ENCODE measurements at regions not wholly inside any gene's neighbourhood (a gene's known extent, or its start where the extent isn't known, plus 50 kb on each side); places are given as distances from the start of the nearest gene placed in this dataset.

DNA sequence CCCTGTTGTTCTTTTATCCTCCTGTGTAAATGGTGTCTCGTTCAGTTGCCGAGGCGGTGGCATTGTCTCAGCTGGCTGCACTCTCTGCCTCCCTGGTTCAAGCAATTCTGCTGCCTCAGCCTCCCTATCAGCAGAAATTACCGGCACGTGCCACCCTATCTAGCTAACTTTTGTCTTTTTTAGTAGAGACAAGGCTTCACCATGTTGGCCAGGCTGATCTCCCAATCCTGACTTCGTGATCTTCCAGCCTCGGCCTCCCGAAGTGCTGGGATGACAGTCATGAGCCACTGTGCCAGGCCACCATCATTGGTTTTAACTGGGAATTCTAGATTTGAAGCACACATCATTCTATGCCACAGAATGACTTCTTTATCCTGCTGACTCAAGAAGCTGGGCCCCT lies 175.3 kb upstream of the ALG10B start:
- DNase-seq, result no peak

DNA sequence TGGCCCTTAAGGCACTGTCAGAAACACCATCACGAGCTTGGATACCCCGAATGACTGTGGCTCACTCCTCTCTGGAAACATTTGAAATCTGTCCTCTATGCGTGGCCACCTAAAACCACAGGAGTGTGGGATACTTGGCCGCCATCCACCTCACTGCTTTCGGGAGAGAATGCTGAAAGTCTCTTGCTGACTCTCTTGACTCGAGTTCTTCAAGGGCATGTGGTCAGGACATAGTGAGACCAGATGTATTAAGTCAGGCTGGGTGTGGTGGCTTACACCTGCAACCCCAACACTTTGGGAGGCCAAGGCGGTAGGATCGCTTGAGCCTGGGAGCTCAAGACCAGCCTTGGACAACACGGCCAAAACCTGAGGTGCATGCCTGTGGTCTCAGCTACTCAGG lies 174.7 kb upstream of the ALG10B start:
- DNase-seq, result no peak

DNA sequence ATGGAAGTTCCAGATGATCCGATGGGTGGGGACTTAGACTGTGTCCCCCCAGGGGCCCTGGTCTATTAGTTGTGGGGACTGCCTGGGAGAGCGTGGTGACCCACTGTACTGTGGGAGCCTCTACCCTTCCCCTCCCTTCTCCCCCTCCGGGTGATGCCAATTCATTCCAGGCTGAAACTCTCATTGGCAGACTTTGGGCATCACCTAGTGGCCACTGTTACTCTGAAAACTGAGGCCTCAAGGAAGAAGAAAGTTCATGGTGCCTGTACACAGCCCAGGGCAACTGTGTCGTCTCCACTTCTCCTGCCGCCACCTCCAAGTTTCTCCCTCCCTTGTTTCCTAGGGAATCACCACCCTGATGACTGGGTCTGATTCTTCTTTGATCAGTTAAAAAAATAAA lies 173.6 kb upstream of the ALG10B start:
- no peak for DNase-seq

DNA sequence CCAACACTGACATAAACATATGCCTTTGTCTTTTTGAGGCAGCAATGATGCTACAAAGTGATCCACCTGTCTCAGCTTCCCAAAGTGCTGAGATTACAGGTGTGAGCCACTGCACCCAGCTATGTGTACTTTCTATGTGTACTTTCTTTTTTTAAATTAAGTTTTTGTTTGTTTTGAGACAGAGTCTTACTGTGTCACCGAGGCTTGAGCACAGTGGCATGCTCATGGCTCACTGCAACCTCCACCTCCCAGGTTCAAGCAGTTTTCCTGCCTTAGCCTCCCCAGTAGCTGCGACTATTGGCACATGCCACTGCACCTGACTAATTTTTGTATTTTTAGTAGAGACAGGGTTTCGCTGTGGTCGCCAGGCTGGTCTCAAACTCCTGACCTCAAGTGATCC lies 172.5 kb upstream of the ALG10B start:
- no peak for DNase-seq

DNA sequence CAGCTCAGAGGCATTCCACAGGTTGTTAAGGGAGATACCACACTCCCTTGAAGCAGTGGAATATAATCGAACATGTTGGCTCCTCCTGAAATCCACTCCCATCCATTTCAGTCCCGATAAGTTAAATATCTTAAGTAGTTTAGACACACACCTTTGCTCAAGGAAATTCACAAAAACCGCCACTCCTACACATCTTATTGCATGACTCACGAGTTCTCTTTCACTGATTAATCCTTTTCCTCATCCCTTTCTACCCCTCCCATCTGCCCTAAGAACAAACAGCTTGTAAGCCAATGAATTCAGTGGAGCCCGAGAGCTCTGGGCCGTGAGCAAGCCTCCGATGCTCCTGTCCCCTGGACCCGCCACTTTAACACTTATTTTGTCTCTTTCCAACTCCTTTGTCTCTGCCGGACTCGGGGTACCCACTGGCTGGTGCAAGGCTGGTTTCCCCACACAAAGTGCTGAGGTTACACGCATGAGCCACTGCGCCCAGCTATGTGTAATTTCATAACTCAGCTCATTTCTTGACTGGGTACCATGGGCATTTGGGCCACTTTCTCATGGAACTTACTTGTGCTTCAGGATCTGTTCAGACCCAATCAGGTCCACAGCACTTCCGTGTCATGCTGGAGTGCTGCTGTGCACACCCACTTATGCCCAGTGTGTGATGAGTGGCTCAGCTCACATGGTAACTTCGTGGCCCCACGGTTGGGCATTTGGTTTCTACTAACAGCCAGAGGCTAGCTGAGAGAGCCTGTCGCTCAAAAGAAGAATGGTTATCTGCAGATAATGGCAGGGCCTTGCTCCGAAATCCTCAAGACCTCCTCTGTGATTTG lies 171.8 kb upstream of the ALG10B start:
- no peak for DNase-seq

DNA sequence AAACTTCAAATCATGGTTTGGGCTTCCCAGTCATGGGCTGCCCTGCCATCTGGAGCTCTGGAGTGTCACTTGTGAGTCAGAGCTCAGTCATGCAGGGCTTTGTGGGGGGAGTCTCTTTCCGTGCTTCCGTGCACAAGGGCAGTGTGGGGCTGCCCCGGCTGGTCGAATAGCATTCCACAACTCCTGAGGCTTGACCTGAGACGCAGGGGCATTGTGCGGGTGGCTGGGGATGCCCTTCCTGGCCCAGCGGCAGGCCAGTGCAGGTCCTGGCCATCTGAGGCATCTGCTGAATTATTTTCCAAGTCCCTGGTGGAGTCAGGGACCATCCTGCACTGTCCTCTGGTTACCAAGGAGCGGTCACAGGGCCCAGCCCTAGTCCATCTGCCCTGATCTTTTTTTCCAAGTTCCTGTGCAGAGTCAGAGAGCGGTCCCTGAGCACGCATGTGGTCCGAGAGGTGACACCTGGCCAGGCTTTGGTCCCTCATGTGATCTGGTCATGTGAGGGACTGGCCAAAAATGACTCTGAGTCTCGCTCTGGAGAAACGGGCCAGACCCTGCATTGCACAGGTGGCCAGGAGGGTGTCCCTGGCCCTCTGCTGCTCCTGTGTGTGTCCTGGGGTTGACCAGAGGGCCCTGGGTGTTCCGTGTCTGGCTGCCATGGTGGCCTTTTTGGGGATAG lies 167.0 kb upstream of the ALG10B start:
- no peak for DNase-seq

DNA sequence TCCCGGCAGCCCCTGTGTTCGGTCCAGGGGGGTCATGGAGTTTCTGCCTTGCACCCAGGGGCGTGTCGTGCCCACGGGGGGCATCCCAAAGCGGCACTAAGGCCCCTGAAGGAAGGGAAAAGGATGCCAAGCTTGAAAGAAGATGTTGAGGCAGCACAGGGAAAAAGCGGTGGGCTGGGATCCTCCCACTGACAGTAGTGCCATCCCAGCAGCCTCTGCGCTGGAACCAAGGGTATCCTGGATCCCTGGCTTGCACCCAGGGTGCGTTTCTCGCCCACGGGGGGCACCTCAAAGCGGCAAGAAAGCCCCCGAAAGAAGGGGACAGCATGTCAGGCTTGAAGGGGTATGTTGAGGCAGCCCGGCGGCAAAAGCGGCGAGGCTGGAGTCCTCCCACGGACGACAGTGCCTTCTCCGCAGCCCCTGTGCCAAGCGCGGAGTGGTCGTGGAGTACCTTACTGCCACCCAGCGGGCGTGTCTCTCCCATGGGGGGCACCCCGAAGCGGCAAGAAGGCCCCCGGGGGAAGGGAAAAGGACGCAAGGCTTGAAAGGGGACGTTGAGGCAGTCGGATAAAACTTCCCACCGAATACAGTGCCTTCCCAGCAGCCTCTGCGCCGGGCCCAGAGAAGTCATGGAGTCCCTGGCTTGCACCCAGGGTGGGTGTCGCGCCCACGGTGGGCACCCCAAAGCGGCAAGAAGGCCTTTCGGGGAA lies 164.4 kb upstream of the ALG10B start:
- no peak for DNase-seq

DNA sequence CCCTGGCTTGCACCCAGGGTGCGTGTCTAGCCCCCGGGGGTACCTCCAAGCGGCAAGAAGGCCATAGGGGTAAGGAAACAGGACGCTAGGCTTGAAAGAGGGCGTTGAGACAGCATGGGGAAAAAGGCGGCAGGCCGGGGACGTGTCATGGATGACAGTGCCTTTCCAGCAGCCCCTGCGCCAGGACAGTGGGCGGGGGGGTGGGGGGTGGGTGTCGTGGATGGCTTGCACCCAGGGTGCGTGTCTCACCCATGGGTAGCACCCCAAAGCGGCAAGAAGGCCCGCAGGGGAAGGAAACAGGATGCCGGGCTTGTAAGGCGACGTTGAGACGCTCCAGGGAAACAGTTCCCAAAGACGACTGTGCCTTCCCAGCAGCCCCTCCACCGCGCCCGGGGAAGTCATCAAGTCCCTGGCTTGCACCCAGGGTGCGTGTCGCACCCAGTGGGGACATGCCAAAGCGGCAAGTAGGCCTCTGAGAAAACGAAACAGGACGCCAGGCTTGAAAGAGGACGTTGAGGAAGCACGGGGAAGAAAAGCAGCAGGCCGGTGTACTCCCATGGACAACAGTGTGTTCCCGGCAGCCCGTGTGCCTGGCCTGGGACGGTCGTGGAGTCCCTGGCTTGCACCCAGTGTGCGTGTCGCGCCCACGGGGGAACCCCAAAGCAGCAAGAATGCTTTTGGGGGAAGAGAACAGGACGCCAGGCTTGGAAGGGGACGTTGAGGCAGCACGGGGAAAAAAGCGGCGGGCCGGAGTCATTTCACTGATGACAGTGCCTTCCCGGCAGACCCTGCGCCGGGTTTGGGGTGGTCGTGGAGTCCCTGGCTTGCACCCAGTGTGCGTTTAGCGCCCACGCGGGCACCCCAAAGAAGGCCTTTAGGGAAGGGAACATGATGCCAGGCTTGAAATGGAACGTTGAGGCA lies 163.5 kb upstream of the ALG10B start:
- no peak for DNase-seq

DNA sequence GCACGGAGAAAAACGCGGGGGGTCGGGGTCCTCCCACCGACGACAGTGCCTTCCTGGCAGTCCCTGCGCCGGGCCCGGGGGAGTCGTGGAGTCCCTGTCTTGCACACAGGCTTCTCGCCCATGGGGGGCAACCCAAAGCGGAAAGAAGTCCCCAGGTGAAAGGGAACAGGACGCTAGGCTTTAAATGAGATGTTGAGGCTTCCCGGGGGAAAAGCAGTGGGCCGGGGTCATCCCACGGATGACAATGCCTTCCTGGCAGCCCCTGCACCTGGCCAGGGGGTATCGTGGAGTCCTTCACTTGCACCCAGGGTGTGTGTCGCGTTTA lies 162.9 kb upstream of the ALG10B start:
- DNase-seq, result no peak

DNA sequence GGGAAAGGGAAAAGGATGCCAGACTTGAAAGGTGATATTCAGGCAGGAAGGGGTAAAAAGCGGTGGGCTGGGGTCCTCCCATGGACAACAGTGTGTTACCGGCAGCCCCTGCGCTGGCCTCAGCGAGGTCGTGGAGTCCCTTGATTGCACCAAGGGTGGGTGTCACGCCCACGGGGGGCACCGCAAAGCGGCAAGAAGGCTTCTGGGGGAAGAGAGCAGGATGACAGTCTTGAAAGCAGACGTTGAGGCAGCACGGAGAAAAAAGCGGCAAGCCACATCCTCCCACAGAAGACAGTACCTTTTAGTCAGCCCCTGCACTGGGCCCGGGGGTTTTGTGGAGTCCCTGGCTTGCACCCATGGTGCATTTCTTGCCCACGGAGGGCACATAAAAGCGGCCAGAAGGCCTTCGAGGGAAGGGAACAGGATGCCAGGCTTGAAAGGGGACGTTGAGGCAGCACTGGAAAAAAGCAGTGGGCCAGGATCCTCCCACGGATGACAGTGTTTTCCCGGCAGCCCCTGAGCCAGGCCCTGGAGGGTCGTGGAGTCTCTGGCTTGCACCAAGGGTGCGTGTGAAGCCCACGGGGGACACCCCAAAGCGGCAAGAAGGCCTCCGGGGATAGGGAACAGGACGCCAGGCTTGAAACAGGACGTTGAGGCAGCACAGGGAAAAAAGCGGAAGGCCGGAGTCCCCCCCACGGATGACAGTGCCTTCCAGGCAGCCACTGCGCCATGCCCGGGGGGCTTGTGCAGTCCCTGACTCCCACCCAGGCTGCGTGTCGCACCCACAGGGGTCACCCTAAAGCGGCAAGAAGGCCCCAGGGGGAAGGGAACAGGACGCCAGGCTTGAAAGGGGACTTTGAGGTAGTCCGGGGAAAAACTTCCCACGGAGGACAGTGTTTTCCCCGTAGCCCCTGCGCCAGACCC lies 162.2 kb upstream of the ALG10B start:
- DNase-seq, result no peak

DNA sequence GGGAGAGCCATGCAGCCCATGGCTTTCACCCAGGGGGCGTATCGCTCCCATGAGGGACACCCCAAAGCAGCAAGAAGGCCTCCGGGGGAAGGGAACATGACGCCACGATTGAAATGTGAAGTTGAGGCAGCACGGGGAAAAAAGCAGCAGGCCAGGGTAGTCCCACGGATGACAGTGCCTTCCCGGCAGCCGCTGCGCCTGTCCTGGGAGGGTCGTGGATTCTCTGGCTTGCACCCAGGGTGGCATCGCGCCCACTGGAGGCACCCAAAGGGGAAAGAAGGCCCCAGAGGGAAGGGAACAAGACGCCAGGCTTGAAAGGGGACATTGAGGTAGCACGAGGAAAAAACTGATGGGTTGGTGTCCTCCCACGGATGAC lies 161.6 kb upstream of the ALG10B start:
- no peak for DNase-seq

DNA sequence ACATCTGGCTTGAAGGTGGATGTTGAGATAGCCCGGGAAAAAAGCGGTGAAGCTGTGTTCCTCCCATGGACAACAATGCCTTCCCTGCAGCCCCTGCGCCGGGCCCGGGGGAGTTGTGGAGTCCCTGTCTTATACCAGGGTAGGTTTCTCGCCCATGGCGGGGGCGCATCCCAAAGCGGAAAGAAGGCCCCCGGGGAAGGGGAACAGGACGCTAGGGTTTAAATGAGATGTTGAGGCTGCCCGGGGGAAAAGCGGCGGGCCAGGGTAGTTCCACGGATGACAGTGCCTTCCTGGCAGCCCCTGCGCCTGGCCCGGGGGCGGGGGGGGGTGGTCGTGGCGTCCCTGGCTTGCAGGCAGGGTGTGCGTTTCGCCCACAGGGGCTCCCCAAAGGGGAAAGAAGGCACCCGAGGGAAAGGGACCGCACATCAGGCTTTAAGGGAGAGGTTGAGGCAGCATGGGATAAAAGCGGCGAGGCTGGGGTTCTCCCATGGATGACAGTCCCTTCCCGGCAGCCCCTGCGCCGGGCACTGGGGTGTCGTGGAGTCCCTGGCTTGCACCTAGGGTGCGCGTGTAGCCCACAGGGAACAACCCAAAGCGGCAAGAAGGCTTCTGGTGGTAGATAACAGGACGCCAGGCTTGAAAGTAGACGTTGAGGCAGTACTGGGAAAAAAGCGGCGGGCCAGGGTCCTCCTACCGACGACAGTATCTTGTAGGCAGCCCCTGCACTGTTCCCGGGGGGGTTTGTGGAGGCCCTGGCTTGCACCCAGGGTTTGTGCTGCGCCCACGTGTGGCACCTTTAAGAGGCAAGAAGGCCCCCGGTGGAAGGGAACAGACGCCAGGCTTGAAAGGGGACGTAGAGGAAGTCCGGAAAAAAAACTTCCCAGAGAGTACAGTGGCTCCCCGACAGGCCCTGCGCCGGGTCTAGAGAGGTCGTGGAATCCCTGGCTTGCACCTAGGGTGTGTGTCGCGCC lies 160.8 kb upstream of the ALG10B start:
- no peak for DNase-seq

DNA sequence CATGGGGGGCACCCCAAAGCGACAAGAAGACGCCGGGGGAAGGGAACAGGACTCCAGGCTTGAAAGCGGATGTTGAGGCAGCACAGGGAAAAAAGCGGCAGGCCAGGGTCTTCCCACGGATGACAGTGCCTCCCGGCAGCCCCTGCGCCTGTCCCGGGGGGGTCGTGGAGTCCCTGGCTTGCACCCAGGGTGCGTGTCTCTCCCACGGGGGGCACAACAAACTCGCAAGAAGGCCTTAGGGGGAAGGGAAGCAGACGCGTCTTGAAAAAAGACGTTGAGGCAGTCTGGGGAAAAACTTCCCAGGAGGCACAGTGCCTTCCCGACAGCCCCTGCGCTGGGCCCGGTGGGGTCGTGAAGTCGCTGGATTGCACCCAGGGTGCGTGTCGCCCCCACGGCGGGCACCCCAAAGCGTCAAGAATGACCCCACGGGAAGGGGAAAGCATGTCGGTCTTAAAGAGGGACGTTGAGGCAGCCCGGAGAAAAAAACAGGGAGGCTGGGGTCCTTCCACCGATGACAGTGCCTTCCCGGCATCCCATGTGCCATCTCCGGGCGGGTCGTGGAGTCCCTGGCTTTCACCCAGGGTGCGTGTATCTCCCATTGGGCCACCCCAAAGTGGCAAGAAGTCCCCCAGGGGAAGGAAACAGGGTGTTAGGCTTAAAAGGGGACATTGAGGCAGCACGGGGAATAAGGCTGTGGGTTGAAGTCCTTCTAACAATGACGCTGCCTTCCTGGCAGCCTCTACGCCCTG lies 159.9 kb upstream of the ALG10B start:
- no peak for DNase-seq

DNA sequence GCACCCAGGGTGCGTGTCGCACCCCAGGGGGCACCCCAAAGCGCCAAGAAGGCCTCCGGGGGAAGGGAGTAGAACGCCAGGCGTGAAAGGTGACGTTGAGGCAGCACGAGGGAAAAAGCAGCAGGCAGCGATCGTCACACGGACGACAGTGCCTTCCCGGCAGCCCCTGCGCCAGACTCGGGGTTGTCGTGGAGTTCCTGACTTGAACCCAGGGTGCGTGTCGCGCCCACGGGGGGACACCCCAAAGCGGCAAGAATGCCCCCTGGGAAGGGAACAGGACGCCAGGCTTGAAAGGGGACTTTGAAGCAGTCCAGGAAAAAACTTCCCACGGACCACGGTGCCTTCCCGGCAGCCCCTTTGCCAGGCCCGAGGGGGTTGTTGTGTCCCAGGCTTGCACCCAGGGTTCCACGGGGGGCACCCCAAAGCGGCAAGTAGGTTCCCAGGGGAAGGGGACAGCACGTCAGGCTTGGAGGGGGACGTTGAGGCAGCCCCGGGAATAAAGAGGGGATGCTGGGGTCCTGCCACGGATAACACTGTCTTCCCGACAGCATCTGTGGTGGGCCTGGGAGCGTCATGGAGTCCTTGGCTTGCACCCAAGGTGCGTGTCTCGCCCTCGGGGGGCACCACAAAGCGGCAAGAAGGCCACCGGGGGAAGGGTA lies 159.2 kb upstream of the ALG10B start:
- DNase-seq, result no peak

DNA sequence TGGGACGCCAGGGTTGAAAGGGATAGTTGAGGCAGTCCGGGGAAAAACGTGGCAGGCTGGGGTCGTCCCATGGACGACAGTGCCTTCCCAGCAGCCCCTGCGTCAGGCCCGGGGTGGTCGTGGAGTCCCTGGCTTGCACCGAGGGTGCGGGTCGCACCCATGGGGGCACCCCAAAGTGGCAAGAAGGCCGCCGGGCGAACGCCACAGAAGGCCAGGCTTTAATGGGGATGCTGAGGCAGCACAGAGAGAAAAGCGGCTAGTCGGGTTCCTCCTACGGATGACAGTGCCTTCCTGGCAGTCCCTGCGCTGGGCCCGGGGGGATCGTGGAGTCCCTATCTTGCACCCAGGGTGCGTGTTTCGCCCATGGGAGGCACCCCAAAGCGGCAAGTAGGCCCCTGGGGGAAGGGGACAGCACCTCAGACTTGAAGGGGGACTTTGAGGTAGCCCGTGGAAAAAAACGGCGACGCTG lies 158.6 kb upstream of the ALG10B start:
- DNase-seq, result no peak

DNA sequence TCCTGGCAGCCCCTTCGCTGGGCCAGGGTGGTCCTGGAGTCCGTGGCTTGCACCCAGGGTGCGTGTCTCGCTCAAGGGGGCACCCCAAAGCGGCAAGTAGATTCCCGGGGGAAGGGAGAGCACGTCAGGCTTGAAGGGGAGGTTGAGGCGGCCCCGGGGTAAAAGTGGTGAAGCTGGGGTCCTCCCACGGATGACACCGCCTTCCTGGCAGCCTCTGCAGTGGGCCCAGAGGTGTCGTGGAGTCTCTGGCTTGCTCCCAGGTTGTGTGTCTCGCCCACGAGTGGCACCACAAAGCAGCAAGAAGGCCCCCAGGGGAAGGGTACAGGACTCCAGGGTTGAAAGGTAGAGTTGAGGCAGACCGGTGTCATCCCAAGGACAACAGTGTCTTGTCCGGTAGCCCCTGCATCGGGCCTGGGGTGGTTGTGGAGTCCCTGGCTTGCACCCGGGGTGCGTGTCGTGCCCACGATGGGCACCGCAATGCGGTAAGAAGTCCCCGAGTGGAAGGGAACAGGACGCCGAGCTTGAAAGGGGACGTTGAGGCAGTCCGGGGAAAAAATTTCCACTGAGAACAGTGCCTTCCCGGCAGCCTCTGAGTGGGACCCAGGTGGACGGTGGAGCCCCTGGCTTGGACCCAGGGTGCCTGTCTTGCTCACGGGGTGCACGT lies 158.0 kb upstream of the ALG10B start:
- DNase-seq, result no peak

DNA sequence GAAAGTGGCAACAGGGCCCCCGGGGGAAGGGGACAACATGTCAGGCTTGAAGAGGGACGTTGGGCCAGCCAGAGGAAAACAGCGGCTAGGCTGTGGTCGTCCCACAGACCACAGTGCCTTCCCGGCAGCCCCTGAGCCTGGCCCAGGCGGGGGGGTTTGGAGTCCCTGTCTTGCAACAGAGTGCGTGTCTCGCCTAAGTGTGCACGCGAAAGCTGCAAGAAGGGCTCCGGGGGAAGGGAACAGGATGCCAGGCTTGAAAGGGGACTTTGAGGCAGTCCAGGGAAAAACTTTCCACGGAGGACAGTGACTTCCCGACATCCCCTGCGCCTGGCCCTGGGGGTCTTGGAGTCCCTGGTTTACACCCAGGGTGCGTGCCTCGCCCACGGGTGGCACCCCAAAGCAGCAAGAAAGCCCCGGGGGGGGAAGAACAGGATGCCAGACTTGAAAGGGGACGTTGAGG lies 157.5 kb upstream of the ALG10B start:
- no peak for DNase-seq

DNA sequence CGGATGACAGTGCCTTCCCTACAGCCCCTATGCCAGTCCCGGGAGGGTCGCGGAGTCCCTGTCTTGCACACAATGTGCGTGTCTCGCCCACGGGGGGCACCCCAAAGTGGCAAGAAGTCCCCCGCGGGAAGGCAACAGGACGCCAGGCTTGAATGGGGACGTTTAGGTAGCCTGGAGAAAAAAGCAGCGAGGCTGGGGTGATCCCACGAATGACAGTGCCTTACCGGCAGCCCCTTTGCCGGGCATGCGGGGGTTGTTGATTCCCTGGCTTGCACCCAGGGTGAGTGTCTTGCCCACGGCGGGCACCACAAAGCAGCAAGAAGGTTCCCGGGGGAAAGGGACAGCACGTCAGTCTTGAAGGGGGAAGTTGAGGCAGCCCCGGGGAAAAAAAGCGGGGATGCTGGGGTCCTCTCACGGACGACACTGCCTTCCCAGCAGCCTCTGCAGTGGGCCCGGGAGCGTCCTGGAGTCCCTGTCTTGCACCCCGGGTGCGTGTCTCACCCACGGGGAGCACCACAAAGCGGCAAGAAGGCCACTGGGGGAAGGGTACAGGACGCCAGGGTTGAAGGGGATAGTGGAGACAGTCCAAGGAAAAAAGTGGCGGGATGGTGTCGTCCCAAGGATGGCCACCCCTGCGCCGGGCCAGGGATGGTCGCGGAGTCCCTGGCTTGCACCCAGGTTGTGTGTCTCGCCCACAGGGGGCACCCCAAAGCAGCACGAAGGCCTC lies 156.8 kb upstream of the ALG10B start:
- no peak for DNase-seq
